ENCODE measurements at regions not wholly inside any gene's neighbourhood (a gene's known extent, or its start where the extent isn't known, plus 50 kb on each side); places are given as distances from the start of the nearest gene placed in this dataset.
A peak's percentile ranks its signal among the peaks of the same experiment; 100 is the strongest.
"Not testable (repeated sequence)": the region's sequence is repeated elsewhere in the genome, so short reads cannot be mapped to it uniquely, and the experiment has no call there.

DNA sequence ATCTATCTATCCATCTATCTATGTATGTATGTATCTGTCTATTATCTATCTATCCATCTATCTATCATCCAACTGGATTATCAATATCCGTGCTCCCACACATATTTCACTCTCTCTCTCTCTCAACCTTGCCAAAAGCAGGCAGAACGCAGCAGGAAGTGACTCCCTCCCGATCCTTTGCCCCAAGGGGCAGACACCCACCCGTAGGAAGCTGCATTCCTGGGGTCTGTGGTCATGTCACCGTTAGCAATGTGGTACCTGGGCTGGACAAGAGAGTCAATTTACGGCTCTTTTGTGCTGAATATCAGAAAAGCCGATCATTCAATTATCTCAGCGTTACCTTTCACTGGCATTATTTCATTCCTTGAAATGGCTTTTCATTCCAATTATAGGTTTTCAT lies 119.6 kb upstream of the PPP2R3B start (continued):
- TF ChIP-seq, protein P1, sequence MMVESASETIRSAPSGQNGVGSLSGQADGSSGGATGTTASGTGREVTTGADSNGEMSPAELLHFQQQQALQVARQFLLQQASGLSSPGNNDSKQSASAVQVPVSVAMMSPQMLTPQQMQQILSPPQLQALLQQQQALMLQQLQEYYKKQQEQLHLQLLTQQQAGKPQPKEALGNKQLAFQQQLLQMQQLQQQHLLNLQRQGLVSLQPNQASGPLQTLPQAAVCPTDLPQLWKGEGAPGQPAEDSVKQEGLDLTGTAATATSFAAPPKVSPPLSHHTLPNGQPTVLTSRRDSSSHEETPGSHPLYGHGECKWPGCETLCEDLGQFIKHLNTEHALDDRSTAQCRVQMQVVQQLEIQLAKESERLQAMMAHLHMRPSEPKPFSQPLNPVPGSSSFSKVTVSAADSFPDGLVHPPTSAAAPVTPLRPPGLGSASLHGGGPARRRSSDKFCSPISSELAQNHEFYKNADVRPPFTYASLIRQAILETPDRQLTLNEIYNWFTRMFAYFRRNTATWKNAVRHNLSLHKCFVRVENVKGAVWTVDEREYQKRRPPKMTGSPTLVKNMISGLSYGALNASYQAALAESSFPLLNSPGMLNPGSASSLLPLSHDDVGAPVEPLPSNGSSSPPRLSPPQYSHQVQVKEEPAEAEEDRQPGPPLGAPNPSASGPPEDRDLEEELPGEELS (CRISPR knock-in tag; IDR thresholded peaks at IDR 0.05), result no peak

DNA sequence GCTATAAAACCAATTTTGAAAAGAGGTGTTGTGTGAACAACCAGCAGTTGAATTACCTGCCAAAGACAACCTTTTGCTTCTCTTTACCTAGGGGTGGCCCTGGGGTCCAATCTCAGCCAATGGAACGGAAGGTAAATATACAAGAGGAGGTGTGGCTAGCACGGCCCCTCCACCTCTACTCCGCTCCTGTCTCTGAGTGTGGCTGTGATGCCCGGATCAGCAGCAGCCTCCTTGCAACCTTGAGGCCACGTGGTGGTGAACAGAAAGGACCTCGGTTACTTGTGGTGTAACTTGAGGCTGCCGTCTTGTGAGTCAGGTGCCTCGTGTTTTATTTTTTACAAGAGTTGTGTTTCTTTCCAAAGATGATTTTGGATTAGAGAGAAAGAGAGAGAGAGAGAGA lies 121.5 kb upstream of the PPP2R3B start:
- no peaks in the 10 kb centered on the region for H3K4me1 Mint-ChIP-seq
- H3K36me3 Mint-ChIP-seq, result 0 out of 2 replicates have a peak, but pooled peaks cover 7% of the 10 kb centered on the region
- no peak for ATAC-seq
- CTCF ChIA-PET, result no interaction called here
- no peak for DNase-seq (ENCODE audit: low spot score)
- no peak overlapping the region for H3K4me3 Mint-ChIP-seq
- no peak overlapping the region for H3K27ac Mint-ChIP-seq
- no peak for TF ChIP-seq NFE2L1 (CRISPR knock-in tag; IDR thresholded peaks at IDR 0.05)
- TF ChIP-seq FOXP1 (CRISPR knock-in tag; IDR thresholded peaks at IDR 0.05; ENCODE audit: borderline replicate concordance), result no peak
- TF ChIP-seq NR1H2 (CRISPR knock-in tag; IDR thresholded peaks at IDR 0.05), result no peak
- TF ChIP-seq NR2C2 (CRISPR knock-in tag; IDR thresholded peaks at IDR 0.05), result no peak
- no peak for TF ChIP-seq NR3C1 (CRISPR knock-in tag; conservative IDR thresholded peaks at IDR 0.05; ENCODE audit: low read depth)
- TF ChIP-seq, protein P2, sequence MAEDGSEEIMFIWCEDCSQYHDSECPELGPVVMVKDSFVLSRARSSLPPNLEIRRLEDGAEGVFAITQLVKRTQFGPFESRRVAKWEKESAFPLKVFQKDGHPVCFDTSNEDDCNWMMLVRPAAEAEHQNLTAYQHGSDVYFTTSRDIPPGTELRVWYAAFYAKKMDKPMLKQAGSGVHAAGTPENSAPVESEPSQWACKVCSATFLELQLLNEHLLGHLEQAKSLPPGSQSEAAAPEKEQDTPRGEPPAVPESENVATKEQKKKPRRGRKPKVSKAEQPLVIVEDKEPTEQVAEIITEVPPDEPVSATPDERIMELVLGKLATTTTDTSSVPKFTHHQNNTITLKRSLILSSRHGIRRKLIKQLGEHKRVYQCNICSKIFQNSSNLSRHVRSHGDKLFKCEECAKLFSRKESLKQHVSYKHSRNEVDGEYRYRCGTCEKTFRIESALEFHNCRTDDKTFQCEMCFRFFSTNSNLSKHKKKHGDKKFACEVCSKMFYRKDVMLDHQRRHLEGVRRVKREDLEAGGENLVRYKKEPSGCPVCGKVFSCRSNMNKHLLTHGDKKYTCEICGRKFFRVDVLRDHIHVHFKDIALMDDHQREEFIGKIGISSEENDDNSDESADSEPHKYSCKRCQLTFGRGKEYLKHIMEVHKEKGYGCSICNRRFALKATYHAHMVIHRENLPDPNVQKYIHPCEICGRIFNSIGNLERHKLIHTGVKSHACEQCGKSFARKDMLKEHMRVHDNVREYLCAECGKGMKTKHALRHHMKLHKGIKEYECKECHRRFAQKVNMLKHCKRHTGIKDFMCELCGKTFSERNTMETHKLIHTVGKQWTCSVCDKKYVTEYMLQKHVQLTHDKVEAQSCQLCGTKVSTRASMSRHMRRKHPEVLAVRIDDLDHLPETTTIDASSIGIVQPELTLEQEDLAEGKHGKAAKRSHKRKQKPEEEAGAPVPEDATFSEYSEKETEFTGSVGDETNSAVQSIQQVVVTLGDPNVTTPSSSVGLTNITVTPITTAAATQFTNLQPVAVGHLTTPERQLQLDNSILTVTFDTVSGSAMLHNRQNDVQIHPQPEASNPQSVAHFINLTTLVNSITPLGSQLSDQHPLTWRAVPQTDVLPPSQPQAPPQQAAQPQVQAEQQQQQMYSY (CRISPR knock-in tag; IDR thresholded peaks at IDR 0.05), result no peak
- no peak for TF ChIP-seq MXD4 (CRISPR knock-in tag; IDR thresholded peaks at IDR 0.05; ENCODE audit: borderline replicate concordance)
- no peak for TF ChIP-seq ETV6 (CRISPR knock-in tag; IDR thresholded peaks at IDR 0.05)
- 0 out of 2 replicates have a peak, but pooled peaks have one; percentile 34 for TF ChIP-seq GTF2I (CRISPR knock-in tag; conservative IDR thresholded peaks at IDR 0.05)
- peaks cover 13% of the 10 kb centered on the region for H3K9me3 Mint-ChIP-seq
- H3K27me3 Mint-ChIP-seq (ENCODE audit: low read depth), result peaks cover 26% of the 10 kb centered on the region
- POLR2A ChIA-PET, result no interaction called here

DNA sequence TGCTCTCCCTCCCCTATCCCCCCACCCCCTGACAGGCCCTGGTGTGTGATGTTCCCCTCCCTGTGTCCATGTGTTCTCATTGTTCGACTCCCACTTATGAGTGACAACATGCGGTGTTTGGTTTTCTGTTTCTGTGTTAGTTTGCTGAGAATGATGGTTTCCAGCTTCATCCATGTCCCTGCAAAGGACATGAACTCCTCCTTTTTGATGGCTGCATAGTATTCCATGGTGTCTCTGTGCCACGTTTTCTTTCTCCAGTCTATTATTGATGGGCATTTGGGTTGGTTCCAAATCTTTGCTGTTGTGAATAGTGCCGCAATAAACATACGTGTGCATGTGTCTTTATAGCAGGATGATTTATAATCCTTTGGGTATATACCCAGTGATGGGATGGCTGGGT lies 121.8 kb upstream of the SHOX start:
- CTCF ChIA-PET; H3K27ac Mint-ChIP-seq; DNase-seq (ENCODE audit: low spot score); H3K4me3 Mint-ChIP-seq; ATAC-seq; H3K4me1 Mint-ChIP-seq; H3K36me3 Mint-ChIP-seq; POLR2A ChIA-PET: not testable (repeated sequence)
- Mint-ChIP-seq H3K27me3 (ENCODE audit: low read depth) (peaks cover 26% of the 10 kb centered on the region), H3K9me3 (peaks cover 13% of the 10 kb centered on the region)

GRCh38 chrX:511089-511488 lies 119.5 kb upstream of the SHOX start:
- POLR2A ChIA-PET; DNase-seq (ENCODE audit: low spot score); CTCF ChIA-PET; H3K4me3 Mint-ChIP-seq; H3K27ac Mint-ChIP-seq; H3K36me3 Mint-ChIP-seq; ATAC-seq; H3K4me1 Mint-ChIP-seq: not testable (repeated sequence)
- Mint-ChIP-seq H3K9me3 (peaks cover 13% of the 10 kb centered on the region), H3K27me3 (ENCODE audit: low read depth) (peaks cover 30% of the 10 kb centered on the region)

DNA sequence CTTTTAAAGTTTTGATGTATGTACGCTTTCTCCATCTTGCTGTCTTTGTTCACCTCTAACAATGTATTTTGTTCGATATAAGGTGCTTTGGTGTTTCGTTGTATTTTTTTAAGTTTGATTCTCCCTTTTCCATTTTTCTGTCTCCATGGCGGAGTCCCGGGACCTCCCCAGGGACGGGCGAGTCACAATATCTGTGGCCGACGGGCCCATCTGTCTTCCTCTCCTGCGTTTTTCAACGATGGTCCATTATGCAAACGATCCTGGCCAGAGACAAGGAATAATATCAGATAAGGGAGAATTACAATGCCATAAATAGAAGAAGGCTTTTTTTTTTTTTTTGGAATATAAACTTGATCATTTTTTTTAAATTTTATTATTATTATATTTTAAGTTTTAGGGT lies 112.3 kb upstream of the SHOX start:
- peaks cover 14% of the 10 kb centered on the region for H3K27me3 Mint-ChIP-seq (ENCODE audit: low read depth)
- ATAC-seq (no peak), DNase-seq (ENCODE audit: low spot score) (no peak)
- TF ChIP-seq OVOL2 (CRISPR knock-in tag; IDR thresholded peaks at IDR 0.05; ENCODE audit: borderline replicate concordance) (no peak), NR1H2 (CRISPR knock-in tag; IDR thresholded peaks at IDR 0.05) (no peak), ZNF232 (CRISPR knock-in tag; IDR thresholded peaks at IDR 0.05) (no peak), KAT7 (CRISPR knock-in tag; IDR thresholded peaks at IDR 0.05; ENCODE audit: borderline replicate concordance) (no peak), RELA (CRISPR knock-in tag; IDR thresholded peaks at IDR 0.05; ENCODE audit: borderline replicate concordance) (no peak)
- H3K36me3 Mint-ChIP-seq, result peaks cover 2% of the 10 kb centered on the region; the same call in 1 of the 2 replicates
- H3K4me1 Mint-ChIP-seq, result peaks cover 5% of the 10 kb centered on the region
- no peaks in the 10 kb centered on the region for H3K9me3 Mint-ChIP-seq
- POLR2A ChIA-PET, result no interaction called here
- CTCF ChIA-PET, result no interaction called here
- H3K4me3 Mint-ChIP-seq, result no peak overlapping the region
- H3K27ac Mint-ChIP-seq, result no peak overlapping the region

All from WTC11 (cell line).